H1 (cell line): ENCODE measurements at regions not wholly inside any gene's neighbourhood (a gene's known extent, or its start where the extent isn't known, plus 50 kb on each side); places are given as distances from the start of the nearest gene placed in this dataset.

Experiments used
- CTCF ChIA-PET: fragments of 300-600 bp; sonication (Branson Sonifier 250); formaldehyde crosslinking; loops from one replicate; lab custom pipeline; 2021; ENCODE audit not compliant: partially characterized antibody; lab: Charles Lee
- POLR2A ChIA-PET: fragments of 300-600 bp; sonication (Branson Sonifier 250); formaldehyde crosslinking; loops from one replicate; lab custom pipeline; 2021; ENCODE audit warnings: inconsistent platforms; ENCODE audit not compliant: partially characterized antibody; lab: Charles Lee
- DNase-seq, 2 experiments: peaks; one replicate each; pipeline versions ENCODE4 v3.0.0 to v3.0.0-alpha.2; 2010 to 2022; ENCODE audit warnings: low spot score in 2 of 2, low read depth in 1 of 2, mixed read lengths in 1 of 2
- FAIRE-seq: peaks from 2 replicates; lab custom pipeline; 2011; peaks lifted over from hg19 to GRCh38; lab: Jason Lieb, UNC
- H2AFZ ChIP-seq: 2 replicates; pipeline ENCODE4 v1.8.1; 2012; ENCODE audit warnings: low read length, inconsistent platforms
- H2AK5ac ChIP-seq: 2 replicates; pipeline ENCODE4 v1.6.1; 2013; ENCODE audit warnings: low read depth, low read length
- H2BK120ac ChIP-seq: replicated peaks from 2 replicates; pipeline ENCODE3; 2013; ENCODE audit warnings: low read depth, low read length, inconsistent platforms
- H2BK12ac ChIP-seq: 2 replicates; pipeline ENCODE4 v1.6.1; 2013; ENCODE audit warnings: low read depth, low read length
- H2BK15ac ChIP-seq: 2 replicates; pipeline ENCODE4 v1.6.1; 2013; ENCODE audit warnings: low read length
- H2BK20ac ChIP-seq: 2 replicates; pipeline ENCODE4 v1.6.1; 2013; ENCODE audit warnings: low read length
- H2BK5ac ChIP-seq: 2 replicates; pipeline ENCODE4 v1.6.1; 2013; ENCODE audit warnings: low read depth, low read length
- H3K14ac ChIP-seq: 2 replicates; pipeline ENCODE4 v1.6.1; 2013; ENCODE audit warnings: inconsistent platforms; ENCODE audit not compliant: insufficient read length
- H3K18ac ChIP-seq: 2 replicates; pipeline ENCODE4 v1.6.1; 2013; ENCODE audit warnings: low read length; ENCODE audit errors: extremely low read depth
- H3K23ac ChIP-seq: 2 replicates; pipeline ENCODE4 v1.6.1; 2013; ENCODE audit warnings: inconsistent platforms; ENCODE audit not compliant: insufficient read length
- H3K23me2 ChIP-seq: 2 replicates; pipeline ENCODE4 v1.6.1; 2013; ENCODE audit warnings: low read depth, low read length
- H3K27ac ChIP-seq: 2 replicates; pipeline ENCODE4 v1.6.1; 2011; ENCODE audit warnings: low read depth, low read length, inconsistent platforms
- H3K27me3 ChIP-seq, 4 experiments: replicated peaks in 1 of 4; 1 replicate in 1 of 4; 2 replicates in 3 of 4; pipeline versions ENCODE4 v1.6.1 to v1.8.1; 2011 to 2013; ENCODE audit warnings: low read length in 3 of 4, mild to moderate bottlenecking in 3 of 4, inconsistent platforms in 2 of 4, mixed read lengths in 2 of 4, moderate library complexity in 1 of 4; ENCODE audit not compliant: control insufficient read depth in 3 of 4, insufficient read depth in 3 of 4; ENCODE audit errors: extremely low read depth in 1 of 4
- H3K36me3 ChIP-seq, 4 experiments: 2 replicates each; pipeline versions ENCODE4 v1.6.1 to v1.8.1; 2011 to 2013; ENCODE audit warnings: mild to moderate bottlenecking in 4 of 4, low read length in 3 of 4, moderate library complexity in 2 of 4, control low read depth in 1 of 4, inconsistent platforms in 1 of 4; ENCODE audit not compliant: insufficient read depth in 4 of 4, control insufficient read depth in 2 of 4
- H3K4ac ChIP-seq: replicated peaks from 2 replicates; pipeline ENCODE3; 2013; ENCODE audit warnings: low read length, low read depth, mixed read lengths, inconsistent platforms; ENCODE audit not compliant: insufficient read length
- H3K4me1 ChIP-seq, 4 experiments: replicated peaks in 1 of 4; 1 replicate in 1 of 4; 2 replicates in 3 of 4; pipeline versions ENCODE4 v1.6.1 to v1.8.1; 2011 to 2013; ENCODE audit warnings: low read length in 3 of 4, inconsistent platforms in 2 of 4, mixed read lengths in 1 of 4; ENCODE audit not compliant: insufficient read depth in 4 of 4, control insufficient read depth in 3 of 4
- H3K4me2 ChIP-seq, 2 experiments: 2 replicates each; pipeline versions ENCODE4 v1.6.1 to v1.8.1; 2011 to 2013; ENCODE audit warnings: low read depth in 2 of 2, low read length in 2 of 2, control low read depth in 1 of 2, inconsistent platforms in 1 of 2, mild to moderate bottlenecking in 1 of 2; ENCODE audit not compliant: insufficient read depth in 1 of 2
- H3K4me3 ChIP-seq, 4 experiments: fragments of 200-600, 300-600 bp in 1 of 4; sonication (generic), shearing (Covaris generic), sonication (Bioruptor Twin) in 1 of 4; 2 replicates each; pipeline versions ENCODE4 v1.5.1 to v1.8.1; 2011 to 2016; ENCODE audit warnings: low read length in 4 of 4, low read depth in 3 of 4, control low read depth in 2 of 4, inconsistent platforms in 2 of 4, mild to moderate bottlenecking in 2 of 4, mixed read lengths in 1 of 4, moderate library complexity in 1 of 4; ENCODE audit not compliant: insufficient read depth in 2 of 4; ENCODE audit errors: extremely low read depth in 1 of 4
- H3K56ac ChIP-seq: replicated peaks from 2 replicates; pipeline ENCODE3; 2013; ENCODE audit warnings: low read depth, mild to moderate bottlenecking, mixed read lengths, low read length, inconsistent platforms; ENCODE audit not compliant: insufficient read length
- H3K79me1 ChIP-seq: 2 replicates; pipeline ENCODE4 v1.6.1; 2013; ENCODE audit warnings: low read depth, low read length, control low read depth
- H3K79me2 ChIP-seq, 2 experiments: 2 replicates each; pipeline versions ENCODE4 v1.6.1 to v1.8.1; 2012 to 2013; ENCODE audit warnings: low read length in 2 of 2, mild to moderate bottlenecking in 2 of 2, inconsistent platforms in 1 of 2; ENCODE audit not compliant: insufficient read depth in 2 of 2, control insufficient read depth in 1 of 2
- H3K9ac ChIP-seq, 4 experiments: replicated peaks in 1 of 4; 1 replicate in 1 of 4; 2 replicates in 3 of 4; pipeline versions ENCODE4 v1.6.1 to v1.8.1; 2011 to 2013; ENCODE audit warnings: low read depth in 3 of 4, low read length in 3 of 4, control low read depth in 2 of 4, mild to moderate bottlenecking in 2 of 4, moderate library complexity in 2 of 4, inconsistent platforms in 1 of 4; ENCODE audit errors: extremely low read depth in 1 of 4
- H3K9me3 ChIP-seq, 2 experiments: 2 replicates each; pipeline versions ENCODE4 v1.6.1 to v1.8.1; 2012 to 2013; ENCODE audit warnings: mild to moderate bottlenecking in 2 of 2, moderate library complexity in 2 of 2, control low read depth in 1 of 2, inconsistent platforms in 1 of 2, low read depth in 1 of 2, low read length in 1 of 2, mixed read lengths in 1 of 2; ENCODE audit not compliant: insufficient read depth in 2 of 2
- H4K20me1 ChIP-seq, 2 experiments: replicated peaks in 1 of 2; 2 replicates each; pipeline versions ENCODE3 to v1.8.1; 2011 to 2013; ENCODE audit warnings: inconsistent platforms in 2 of 2, low read length in 2 of 2, mild to moderate bottlenecking in 1 of 2; ENCODE audit not compliant: insufficient read depth in 2 of 2, control insufficient read depth in 1 of 2
- H4K5ac ChIP-seq: 2 replicates; pipeline ENCODE4 v1.6.1; 2013; ENCODE audit warnings: low read length, low read depth, mixed read lengths, inconsistent platforms; ENCODE audit not compliant: insufficient read length
- H4K8ac ChIP-seq: 2 replicates; pipeline ENCODE4 v1.8.0; 2013; ENCODE audit warnings: mild to moderate bottlenecking, moderate library complexity, low read length, inconsistent platforms; ENCODE audit not compliant: insufficient read depth; ENCODE audit errors: extremely low read depth
- H4K91ac ChIP-seq: replicated peaks from 2 replicates; pipeline ENCODE3; 2013; ENCODE audit warnings: low read length, mixed read lengths, inconsistent platforms; ENCODE audit not compliant: insufficient read length
- ASH2L ChIP-seq: fragments of 200-600, 300-600 bp; sonication (generic); IDR thresholded peaks from one replicate; pipeline ENCODE4 v1.7.1; 2017; ENCODE audit warnings: low read length
- BCL11A ChIP-seq, 2 experiments: IDR thresholded peaks; one replicate each; pipeline ENCODE4 v1.6.1; 2011; ENCODE audit warnings: low read depth in 2 of 2, low read length in 2 of 2, mild to moderate bottlenecking in 2 of 2
- CBX8 ChIP-seq: fragments of 300-800, 300-1000 bp; sonication (generic); IDR thresholded peaks from 2 replicates; pipeline ENCODE4 v1.7.1; 2016; ENCODE audit warnings: low read depth, low read length, borderline replicate concordance
- CTBP2 ChIP-seq: IDR thresholded peaks from 2 replicates; pipeline ENCODE4 v1.7.0; 2011; ENCODE audit warnings: borderline replicate concordance, mild to moderate bottlenecking, moderate library complexity, mixed read lengths, low read length; ENCODE audit not compliant: insufficient read depth, insufficient read length
- HDAC2 ChIP-seq, 2 experiments: fragments of 300-600 bp in 1 of 2; sonication (generic) in 1 of 2; IDR thresholded peaks; 2 replicates each; pipeline ENCODE4 v1.6.1; 2011 to 2012; ENCODE audit warnings: low read depth in 2 of 2, low read length in 2 of 2, mild to moderate bottlenecking in 2 of 2, moderate library complexity in 2 of 2, borderline replicate concordance in 1 of 2, inconsistent platforms in 1 of 2
- JUND ChIP-seq: IDR thresholded peaks from 2 replicates; pipeline ENCODE4 v1.6.1; 2011; ENCODE audit warnings: mild to moderate bottlenecking, improper control_type of control experiment, low read length
- PHF8 ChIP-seq: fragments of 200-600 bp; sonication (generic); conservative IDR thresholded peaks from 2 replicates; pipeline ENCODE4 v1.7.1; 2012; ENCODE audit warnings: low read depth, mild to moderate bottlenecking, inconsistent platforms, low read length, moderate library complexity
- RAD21 ChIP-seq, 2 experiments: IDR thresholded peaks in 1 of 2; conservative IDR thresholded peaks in 1 of 2; 2 replicates each; pipeline ENCODE4 v1.6.1; 2011; ENCODE audit warnings: low read depth in 2 of 2, low read length in 2 of 2, improper control_type of control experiment in 1 of 2, inconsistent platforms in 1 of 2, mild to moderate bottlenecking in 1 of 2, moderate library complexity in 1 of 2
- TAF7 ChIP-seq: optimal IDR thresholded peaks from 2 replicates; pipeline ENCODE3; 2011; ENCODE audit warnings: low read depth, mild to moderate bottlenecking, inconsistent platforms, low read length, moderate library complexity, borderline replicate concordance
- TEAD4 ChIP-seq: IDR thresholded peaks from 2 replicates; pipeline ENCODE4 v1.6.1; 2012; ENCODE audit warnings: low read depth, low read length, inconsistent platforms, mixed read lengths
- ZNF274 ChIP-seq: IDR thresholded peaks from 2 replicates; pipeline ENCODE4 v1.7.0; 2012; ENCODE audit warnings: low read length, borderline replicate concordance; ENCODE audit errors: extremely low read depth
- WGBS, 2 experiments: shearing (Covaris generic) in 1 of 2; methylation state at CpG; one replicate each; pipeline versions ENCODE4 v1.1.6 to v1.1.7; 2013 to 2015; ENCODE audit warnings: low lambda C conversion rate in 2 of 2, mixed read lengths in 2 of 2, inconsistent platforms in 1 of 2, low coverage in 1 of 2, missing lambda C conversion rate in 1 of 2; ENCODE audit not compliant: insufficient replicate concordance in 2 of 2, insufficient coverage in 1 of 2, insufficient read length in 1 of 2; ENCODE audit errors: extremely low coverage in 1 of 2, missing lambda C conversion rate in 1 of 2; 5-methylcytosine and 5-hydroxymethylcytosine counted together
- TF ChIP-seq, protein P1 (sequence below): IDR thresholded peaks from 2 replicates; pipeline ENCODE4 v1.6.1; 2011; ENCODE audit warnings: low read depth, mild to moderate bottlenecking, low read length; ENCODE audit not compliant: insufficient read depth

DNA sequence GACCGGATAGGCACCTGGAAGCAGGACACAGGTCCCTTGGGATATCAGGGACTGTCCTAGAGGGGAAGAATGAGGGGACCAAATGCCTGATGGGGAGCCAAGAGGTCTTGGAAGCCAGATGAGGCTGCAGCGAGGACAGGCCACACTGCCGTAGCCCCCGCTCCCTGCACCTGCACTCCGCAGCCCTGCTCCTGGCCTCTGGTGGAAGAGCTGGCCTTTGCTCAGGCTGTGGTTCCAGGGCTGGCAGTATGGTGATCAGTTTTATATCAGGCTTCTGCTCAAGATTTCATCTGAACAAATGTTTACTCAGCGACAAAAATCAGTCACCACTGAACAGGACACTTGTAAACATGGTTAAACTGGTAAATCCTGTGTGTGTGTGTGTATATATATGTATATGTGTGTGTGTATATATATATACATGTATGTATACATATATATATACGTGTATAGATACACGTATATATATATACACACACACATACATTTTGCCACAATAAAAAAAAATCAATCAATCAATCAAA, 52.5 kb upstream of the TAF1B start:
- H2BK20ac ChIP-seq = no peak overlapping the region
- H3K4me3 ChIP-seq = no peak overlapping the region
- H2BK120ac ChIP-seq = no peak overlapping the region
- peak overlapping the region; percentile 35; the same call in 1 of the 2 replicates for H4K8ac ChIP-seq
- no peak overlapping the region for H3K23ac ChIP-seq
- H2AFZ ChIP-seq = no peak overlapping the region
- H2AK5ac ChIP-seq = no peak overlapping the region
- no peaks in the 10 kb centered on the region for H3K79me1 ChIP-seq
- H3K27me3 ChIP-seq = peaks cover 0 to 7% (median 6%) of the 10 kb centered on the region in 4 experiments; a peak in 5 of 7 replicates
- no peaks in the 10 kb centered on the region; a peak in 3 of 7 replicates for H3K4me1 ChIP-seq
- no peak overlapping the region for H3K18ac ChIP-seq
- no peak overlapping the region for H3K9ac ChIP-seq
- H3K56ac ChIP-seq = no peak overlapping the region
- H4K20me1 ChIP-seq = no peaks in the 10 kb centered on the region
- FAIRE-seq = no peak
- no peak overlapping the region for H3K27ac ChIP-seq
- no peak overlapping the region for H2BK15ac ChIP-seq
- H3K23me2 ChIP-seq = no peaks in the 10 kb centered on the region
- no peak for DNase-seq
- H4K91ac ChIP-seq = no peak overlapping the region
- no peaks in the 10 kb centered on the region for H3K36me3 ChIP-seq
- no peak overlapping the region for H2BK12ac ChIP-seq
- H3K14ac ChIP-seq = no peak overlapping the region
- ChIA-PET POLR2A (no interaction called here), CTCF (interaction anchor here (1.5 kb wide), 1 partner anchor 10 kb away, joined by 6 read pairs; no protein-coding TSS in a partner anchor)
- H3K9me3 ChIP-seq = peaks cover 10 to 11% of the 10 kb centered on the region in 2 experiments; a peak in 3 of 4 replicates
- no peak overlapping the region for H3K4me2 ChIP-seq
- H3K4ac ChIP-seq = no peak overlapping the region
- H2BK5ac ChIP-seq = no peak overlapping the region
- H4K5ac ChIP-seq = no peak overlapping the region
- no peaks in the 10 kb centered on the region for H3K79me2 ChIP-seq
- WGBS, 2 experiments = 89% methylated on average over 8 of the region's 8 CpGs; no CpG with 5 or more reads in 1 of the 2 experiments
- TF ChIP-seq TEAD4 (no peak), CTBP2 (no peak), PHF8 (no peak), JUND (no peak), CBX8 (no peak), ASH2L (no peak), TAF7 (no peak), RAD21 (IDR thresholded peaks at IDR 0.05 in 1 of 2, conservative IDR thresholded peaks at IDR 0.05 in 1 of 2; ENCODE audit: low read depth in 2 of 2, low read length in 2 of 2) (no peak), BCL11A (IDR thresholded peaks at IDR 0.05; ENCODE audit: low read depth in 2 of 2, low read length in 2 of 2) (no peak), ZNF274 (no peak), HDAC2 (IDR thresholded peaks at IDR 0.05; ENCODE audit: borderline replicate concordance in 1 of 2, low read depth in 2 of 2, low read length in 2 of 2) (no peak)
- TF ChIP-seq, protein P1, sequence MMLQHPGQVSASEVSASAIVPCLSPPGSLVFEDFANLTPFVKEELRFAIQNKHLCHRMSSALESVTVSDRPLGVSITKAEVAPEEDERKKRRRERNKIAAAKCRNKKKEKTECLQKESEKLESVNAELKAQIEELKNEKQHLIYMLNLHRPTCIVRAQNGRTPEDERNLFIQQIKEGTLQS = no peak
